Neural cell (in vitro differentiated cells): ENCODE measurements at regions not wholly inside any gene's neighbourhood (a gene's known extent, or its start where the extent isn't known, plus 50 kb on each side); places are given as distances from the start of the nearest gene placed in this dataset.

Experiments used
- H2AFZ ChIP-seq: fragments of 200-600, 300-800 bp; sonication (generic), shearing (Covaris generic); 2 replicates; pipeline ENCODE4 v1.6.0; 2014; ENCODE audit warnings: low read depth, mild to moderate bottlenecking, antibody characterized with exemption, low read length, moderate library complexity
- H3F3A ChIP-seq: fragments of 200-600 bp; shearing (Covaris generic); 2 replicates; pipeline ENCODE4 v1.6.1; 2016; ENCODE audit warnings: mild to moderate bottlenecking, moderate library complexity, mixed read lengths, antibody characterized with exemption, low read length; ENCODE audit not compliant: insufficient read depth, poor library complexity, severe bottlenecking
- H3K27ac ChIP-seq: fragments of 200-600, 300-800 bp; sonication (generic), shearing (Covaris generic); 2 replicates; pipeline ENCODE4 v1.5.1; 2014; ENCODE audit warnings: mild to moderate bottlenecking, low read length, moderate library complexity
- H3K27me3 ChIP-seq: fragments of 300-800, 200-600 bp; sonication (generic), shearing (Covaris generic); 2 replicates; pipeline ENCODE4 v1.6.0; 2014; ENCODE audit warnings: mild to moderate bottlenecking, low read depth, low read length, moderate library complexity; ENCODE audit not compliant: insufficient read depth
- H3K36me3 ChIP-seq: fragments of 300-800, 200-600 bp; sonication (generic), shearing (Covaris generic); 2 replicates; pipeline ENCODE4 v1.5.1; 2014; ENCODE audit warnings: mild to moderate bottlenecking, antibody characterized with exemption, low read length, moderate library complexity; ENCODE audit not compliant: insufficient read depth
- H3K4me2 ChIP-seq: fragments of 300-800, 200-600 bp; sonication (generic), shearing (Covaris generic); 2 replicates; pipeline ENCODE4 v1.6.0; 2014; ENCODE audit warnings: mild to moderate bottlenecking, low read length
- H3K4me3 ChIP-seq: fragments of 300-800, 200-600 bp; sonication (generic), shearing (Covaris generic); 2 replicates; pipeline ENCODE4 v1.5.1; 2014; ENCODE audit warnings: mild to moderate bottlenecking, low read length, moderate library complexity
- H3K79me2 ChIP-seq: fragments of 200-600 bp; shearing (Covaris generic); replicated peaks from 2 replicates; pipeline ENCODE4 v1.6.0; 2014; ENCODE audit warnings: mild to moderate bottlenecking, low read length, moderate library complexity; ENCODE audit not compliant: insufficient read depth
- H3K9ac ChIP-seq: fragments of 300-800, 200-600 bp; sonication (generic), shearing (Covaris generic); 2 replicates; pipeline ENCODE4 v1.6.1; 2016; ENCODE audit warnings: mild to moderate bottlenecking, low read length, mixed read lengths
- H3K9me2 ChIP-seq: fragments of 200-600 bp; shearing (Covaris generic); 2 replicates; pipeline ENCODE4 v1.6.1; 2016; ENCODE audit warnings: mild to moderate bottlenecking, low read length, mixed read lengths; ENCODE audit not compliant: insufficient read depth
- H3K9me3 ChIP-seq: fragments of 200-600, 300-800 bp; sonication (generic), shearing (Covaris generic); 2 replicates; pipeline ENCODE4 v1.6.1; 2016; ENCODE audit warnings: mild to moderate bottlenecking, mixed run types, low read length, moderate library complexity, mixed read lengths
- H4K20me1 ChIP-seq: fragments of 200-600 bp; shearing (Covaris generic); 2 replicates; pipeline ENCODE4 v1.6.1; 2016; ENCODE audit warnings: mild to moderate bottlenecking, mixed run types; ENCODE audit not compliant: insufficient read depth
- CTCF ChIP-seq: fragments of 450-650 bp; IDR thresholded peaks from 2 replicates; pipeline ENCODE4 v1.5.1; 2014; ENCODE audit warnings: antibody characterized with exemption, mild to moderate bottlenecking, moderate library complexity; ENCODE audit not compliant: poor library complexity, severe bottlenecking
- EP300 ChIP-seq: fragments of 450-650 bp; conservative IDR thresholded peaks from 2 replicates; pipeline ENCODE4 v1.6.1; 2014; ENCODE audit warnings: antibody characterized with exemption, mild to moderate bottlenecking, moderate library complexity; ENCODE audit not compliant: poor library complexity, severe bottlenecking
- EZH2 ChIP-seq: fragments of 200-600, 300-800 bp; shearing (Covaris generic), sonication (generic); IDR thresholded peaks from 2 replicates; pipeline ENCODE4 v1.6.1; 2014; ENCODE audit warnings: antibody characterized with exemption, low read length, borderline replicate concordance, mild to moderate bottlenecking; ENCODE audit not compliant: insufficient read depth, poor library complexity, severe bottlenecking
- MXI1 ChIP-seq: fragments of 450-650 bp; conservative IDR thresholded peaks from 2 replicates; pipeline ENCODE4 v1.6.1; 2014; ENCODE audit warnings: antibody characterized with exemption, mild to moderate bottlenecking; ENCODE audit not compliant: poor library complexity, severe bottlenecking
- POLR2AphosphoS5 ChIP-seq: IDR thresholded peaks from 2 replicates; pipeline ENCODE4 v1.6.1; 2012
- RAD21 ChIP-seq: fragments of 450-650 bp; conservative IDR thresholded peaks from 2 replicates; pipeline ENCODE4 v1.6.1; 2014; ENCODE audit warnings: antibody characterized with exemption, mild to moderate bottlenecking, moderate library complexity
- REST ChIP-seq: IDR thresholded peaks from 2 replicates; pipeline ENCODE4 v1.6.1; 2012; ENCODE audit warnings: borderline replicate concordance
- SMC3 ChIP-seq: fragments of 450-650 bp; conservative IDR thresholded peaks from 2 replicates; pipeline ENCODE4 v1.6.1; 2014; ENCODE audit warnings: antibody characterized with exemption, mild to moderate bottlenecking, moderate library complexity; ENCODE audit not compliant: poor library complexity
- TAF1 ChIP-seq: IDR thresholded peaks from 2 replicates; pipeline ENCODE4 v1.6.1; 2012; ENCODE audit warnings: low read depth

GRCh38 chr12:107443320-107444090, 242.1 kb upstream of the PWP1 start:
- H3K9ac ChIP-seq: no peak overlapping the region
- TF ChIP-seq POLR2AphosphoS5 (no peak), EZH2 (no peak)
- H3K9me2 ChIP-seq: no peaks in the 10 kb centered on the region
- no peaks in the 10 kb centered on the region for H3K79me2 ChIP-seq
- no peaks in the 10 kb centered on the region for H3K36me3 ChIP-seq
- no peak overlapping the region for H3K27ac ChIP-seq
- no peak overlapping the region for H2AFZ ChIP-seq
- H4K20me1 ChIP-seq: no peaks in the 10 kb centered on the region
- no peaks in the 10 kb centered on the region for H3K27me3 ChIP-seq
- H3K4me3 ChIP-seq: no peak overlapping the region
- H3K4me2 ChIP-seq: no peak overlapping the region
- no peaks in the 10 kb centered on the region for H3F3A ChIP-seq
- no peaks in the 10 kb centered on the region for H3K9me3 ChIP-seq

- Histone ChIP-seq H3K9ac (no peak overlapping the region), H3K9me3 (no peaks in the 10 kb centered on the region), H3K27ac (no peak overlapping the region), H3F3A (no peaks in the 10 kb centered on the region), H3K36me3 (no peaks in the 10 kb centered on the region), H2AFZ (no peak overlapping the region), H3K27me3 (no peaks in the 10 kb centered on the region), H3K4me2 (no peak overlapping the region), H3K79me2 (no peaks in the 10 kb centered on the region), H4K20me1 (no peaks in the 10 kb centered on the region), H3K4me3 (no peak overlapping the region), H3K9me2 (no peaks in the 10 kb centered on the region)
- no peak for TF ChIP-seq REST
- TF ChIP-seq RAD21: no peak
- no peak for TF ChIP-seq CTCF
- TF ChIP-seq SMC3: no peak
- no peak for TF ChIP-seq TAF1
- TF ChIP-seq POLR2AphosphoS5: no peak
- TF ChIP-seq MXI1: no peak
- TF ChIP-seq EZH2: no peak
- no peak for TF ChIP-seq EP300
These were observed 240.8 kb upstream of the PWP1 start for GRCh38 chr12:107444771-107445170.
